Esophagus muscularis mucosa (tissue), 4 donors: ENCODE measurements at regions not wholly inside any gene's neighbourhood (a gene's known extent, or its start where the extent isn't known, plus 50 kb on each side); places are given as distances from the start of the nearest gene placed in this dataset.

Experiments used
- DNase-seq: peaks from one replicate; pipeline ENCODE4 v3.0.0-alpha.2; 2017; ENCODE audit errors: extremely low spot score
- H3K27ac ChIP-seq, 4 donors: fragments of 200-600 bp; sonication (generic); replicated peaks in 1 of 4; 1 replicate in 3 of 4; 2 replicates in 1 of 4; pipeline ENCODE4 v1.5.1; 2016 to 2019; ENCODE audit warnings: mild to moderate bottlenecking in 1 of 4
- H3K27me3 ChIP-seq, 4 donors: fragments of 200-600 bp; sonication (generic); one replicate each; pipeline versions ENCODE4 v1.5.1 to v1.6.0; 2016 to 2019
- H3K36me3 ChIP-seq, 4 donors: fragments of 200-600 bp; sonication (generic); one replicate each; pipeline ENCODE4 v1.5.1; 2016 to 2019
- H3K4me1 ChIP-seq, 4 donors: fragments of 200-600 bp; sonication (generic); one replicate each; pipeline ENCODE4 v1.5.1; 2016 to 2019
- H3K4me3 ChIP-seq, 4 donors: fragments of 200-600 bp; sonication (generic); 1 replicate in 2 of 4; 2 replicates in 2 of 4; pipeline ENCODE4 v1.5.1; 2016 to 2019; ENCODE audit warnings: mild to moderate bottlenecking in 4 of 4, moderate library complexity in 1 of 4
- H3K9me3 ChIP-seq, 4 donors: fragments of 200-600 bp; sonication (generic); 1 replicate in 3 of 4; 2 replicates in 1 of 4; pipeline ENCODE4 v1.5.1; 2016 to 2019
- EP300 ChIP-seq: sonication (generic); formaldehyde crosslinking; IDR thresholded peaks from one replicate; pipeline ENCODE4 v1.6.1; 2017; ENCODE audit warnings: antibody characterized with exemption
- POLR2A ChIP-seq: fragments of 450-650 bp; IDR thresholded peaks from one replicate; pipeline ENCODE4 v1.6.1; 2017; ENCODE audit warnings: antibody characterized with exemption, moderate library complexity, mild to moderate bottlenecking, low read depth
- POLR2AphosphoS5 ChIP-seq, 2 donors: sonication (generic); formaldehyde crosslinking; IDR thresholded peaks; one replicate each; pipeline ENCODE4 v1.6.1; 2017; ENCODE audit warnings: antibody characterized with exemption in 2 of 2
- WGBS: methylation state at CpG from one replicate; pipeline ENCODE4 v1.1.5; 2018; 5-methylcytosine and 5-hydroxymethylcytosine counted together
- intact Hi-C: fragments of 100-400 bp; cut with DNase I; formaldehyde crosslinking; loops from one replicate; pipeline ENCODE4 v1.15.1; 2023
- TF ChIP-seq, protein P1 (sequence below), 3 experiments: fragments of 200-600 bp in 2 of 3; fragments of 450-650 bp in 1 of 3; sonication (generic) in 2 of 3; IDR thresholded peaks; one replicate each; pipeline ENCODE4 v1.5.1; 2017 to 2019; ENCODE audit warnings: antibody characterized with exemption in 3 of 3, mild to moderate bottlenecking in 2 of 3, moderate library complexity in 1 of 3

- Histone ChIP-seq H3K36me3 (no peaks in the 10 kb centered on the region), H3K4me1 (peaks cover 28 to 50% (median 43%) of the 10 kb centered on the region in 4 donors), H3K27ac (peak overlapping the region; percentile 97 to 98 (median 98)), H3K27me3 (peaks cover 0 to 30% (median 0%) of the 10 kb centered on the region in 4 donors), H3K9me3 (no peaks in the 10 kb centered on the region), H3K4me3 (peak overlapping the region; percentile 83 to 90 (median 85))
- WGBS = under 1% methylated on average over 36 of the region's 77 CpGs
- DNase-seq = peak; percentile 95
- TF ChIP-seq POLR2A (peak; percentile 40), EP300 (peak; percentile 45), POLR2AphosphoS5 (IDR thresholded peaks at IDR 0.05) (peak; percentile 94 to 97)
- TF ChIP-seq, protein P1, sequence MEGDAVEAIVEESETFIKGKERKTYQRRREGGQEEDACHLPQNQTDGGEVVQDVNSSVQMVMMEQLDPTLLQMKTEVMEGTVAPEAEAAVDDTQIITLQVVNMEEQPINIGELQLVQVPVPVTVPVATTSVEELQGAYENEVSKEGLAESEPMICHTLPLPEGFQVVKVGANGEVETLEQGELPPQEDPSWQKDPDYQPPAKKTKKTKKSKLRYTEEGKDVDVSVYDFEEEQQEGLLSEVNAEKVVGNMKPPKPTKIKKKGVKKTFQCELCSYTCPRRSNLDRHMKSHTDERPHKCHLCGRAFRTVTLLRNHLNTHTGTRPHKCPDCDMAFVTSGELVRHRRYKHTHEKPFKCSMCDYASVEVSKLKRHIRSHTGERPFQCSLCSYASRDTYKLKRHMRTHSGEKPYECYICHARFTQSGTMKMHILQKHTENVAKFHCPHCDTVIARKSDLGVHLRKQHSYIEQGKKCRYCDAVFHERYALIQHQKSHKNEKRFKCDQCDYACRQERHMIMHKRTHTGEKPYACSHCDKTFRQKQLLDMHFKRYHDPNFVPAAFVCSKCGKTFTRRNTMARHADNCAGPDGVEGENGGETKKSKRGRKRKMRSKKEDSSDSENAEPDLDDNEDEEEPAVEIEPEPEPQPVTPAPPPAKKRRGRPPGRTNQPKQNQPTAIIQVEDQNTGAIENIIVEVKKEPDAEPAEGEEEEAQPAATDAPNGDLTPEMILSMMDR (IDR thresholded peaks at IDR 0.05) = no peak
- intact Hi-C loops = loop anchor here (2.0 to 10.0 kb wide), 2 partner anchors 333 to 859 kb away; no protein-coding TSS in a partner anchor
Observed at GRCh38 chr7:114085592-114086501, 167.0 kb upstream of the PPP1R3A start.

DNA sequence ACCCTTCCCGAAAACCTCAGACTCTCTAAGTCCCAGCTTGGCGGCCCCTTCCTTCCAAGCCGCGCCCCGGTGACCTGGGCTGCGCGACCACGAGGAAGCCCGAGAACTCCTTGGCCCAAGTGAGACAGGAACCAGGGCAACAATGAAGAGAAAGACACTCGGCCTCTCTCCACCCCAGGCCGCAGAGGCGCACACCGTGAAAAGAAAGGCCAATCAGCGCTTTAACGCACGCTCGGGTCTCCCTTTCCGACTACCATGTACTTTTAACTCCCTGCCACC is 166.4 kb upstream of the PPP1R3A start:
- intact Hi-C loops = loop anchor here (2.0 to 10.0 kb wide), 2 partner anchors 334 to 860 kb away; no protein-coding TSS in a partner anchor
- Histone ChIP-seq H3K27me3 (peaks cover 0 to 30% (median 0%) of the 10 kb centered on the region in 4 donors), H3K36me3 (no peaks in the 10 kb centered on the region)

GRCh38 chr7:114084472-114085312 is 165.9 kb upstream of the PPP1R3A start:
- Histone ChIP-seq H3K27ac (peak overlapping the region; percentile 97 to 98 (median 98)), H3K36me3 (no peaks in the 10 kb centered on the region), H3K4me1 (peaks cover 28 to 42% (median 34%) of the 10 kb centered on the region in 4 donors), H3K9me3 (no peaks in the 10 kb centered on the region), H3K27me3 (peaks cover 0 to 30% (median 0%) of the 10 kb centered on the region in 4 donors), H3K4me3 (peak overlapping the region; percentile 83 to 90 (median 85))
- DNase-seq = no peak
- no peak for TF ChIP-seq EP300
- no peak for TF ChIP-seq POLR2A
- TF ChIP-seq, protein P1 (IDR thresholded peaks at IDR 0.05) = no peak
- TF ChIP-seq POLR2AphosphoS5 (IDR thresholded peaks at IDR 0.05) = peak in 1 of 2 donors; percentile 56
- WGBS = 3% methylated on average over 25 of the region's 64 CpGs
- intact Hi-C loops = loop anchor here (2.0 to 10.0 kb wide), 3 partner anchors 334 to 860 kb away; no protein-coding TSS in a partner anchor

More for the DNA sequence above, 166.4 kb upstream of the PPP1R3A start:
- WGBS = under 1% methylated on average over 18 of the region's 18 CpGs
- TF ChIP-seq POLR2A (no peak), POLR2AphosphoS5 (IDR thresholded peaks at IDR 0.05) (no peak), EP300 (no peak)
- TF ChIP-seq, protein P1 (IDR thresholded peaks at IDR 0.05) = no peak
- peak; percentile 93 for DNase-seq
- peaks cover 28 to 48% (median 38%) of the 10 kb centered on the region in 4 donors for H3K4me1 ChIP-seq
- peak overlapping the region; percentile 97 to 98 (median 98) for H3K27ac ChIP-seq
- H3K4me3 ChIP-seq = peak overlapping the region; percentile 83 to 90 (median 85)
- H3K9me3 ChIP-seq = no peaks in the 10 kb centered on the region

- intact Hi-C loops = loop anchor here (2.0 to 10.0 kb wide), 3 partner anchors 335 to 861 kb away; no protein-coding TSS in a partner anchor
- H3K36me3 ChIP-seq = no peaks in the 10 kb centered on the region
- peaks cover 26 to 38% (median 32%) of the 10 kb centered on the region in 4 donors for H3K4me1 ChIP-seq
- H3K27ac ChIP-seq = peak overlapping the region; percentile 97 to 98 (median 98)
- TF ChIP-seq EP300 = no peak
- no peak for TF ChIP-seq POLR2A
- TF ChIP-seq, protein P1 (IDR thresholded peaks at IDR 0.05) = no peak
- TF ChIP-seq POLR2AphosphoS5 (IDR thresholded peaks at IDR 0.05) = no peak
- peak overlapping the region; percentile 83 to 90 (median 85) for H3K4me3 ChIP-seq
- no peaks in the 10 kb centered on the region for H3K9me3 ChIP-seq
- no peak for DNase-seq
- peaks cover 0 to 30% (median 0%) of the 10 kb centered on the region in 4 donors for H3K27me3 ChIP-seq
- 7% methylated on average over 11 of the region's 11 CpGs for whole genome bisulfite sequencing
Observed at GRCh38 chr7:114084002-114084471, 165.2 kb upstream of the PPP1R3A start.
